Ascending aorta (tissue), 2 donors: ENCODE measurements at regions not wholly inside any gene's neighbourhood (a gene's known extent, or its start where the extent isn't known, plus 50 kb on each side); places are given as distances from the start of the nearest gene placed in this dataset.

Experiments
- DNase-seq, 2 donors: peaks; one replicate each; pipeline ENCODE4 v3.0.0-alpha.2; 2019; ENCODE audit warnings: low spot score in 2 of 2
- H3K27ac ChIP-seq, 2 donors: fragments of 200-600 bp; sonication (generic); one replicate each; pipeline ENCODE4 v1.5.1; 2016 to 2017; ENCODE audit warnings: mild to moderate bottlenecking in 1 of 2
- H3K27me3 ChIP-seq: fragments of 200-600 bp; sonication (generic); one replicate; pipeline ENCODE4 v1.5.1; 2017
- H3K36me3 ChIP-seq, 2 donors: fragments of 200-600 bp; sonication (generic); one replicate each; pipeline ENCODE4 v1.5.1; 2016
- H3K4me1 ChIP-seq, 2 donors: fragments of 200-600 bp; sonication (generic); one replicate each; pipeline ENCODE4 v1.5.1; 2016 to 2017; ENCODE audit warnings: mild to moderate bottlenecking in 1 of 2
- H3K4me3 ChIP-seq, 2 donors: fragments of 200-600 bp; sonication (generic); one replicate each; pipeline ENCODE4 v1.5.1; 2016 to 2017; ENCODE audit warnings: mild to moderate bottlenecking in 1 of 2
- H3K9me3 ChIP-seq, 2 donors: fragments of 200-600 bp; sonication (generic); one replicate each; pipeline ENCODE4 v1.5.1; 2016
- CTCF ChIP-seq, 3 experiments: fragments of 200-600 bp in 2 of 3; fragments of 450-650 bp in 1 of 3; sonication (generic) in 2 of 3; IDR thresholded peaks; one replicate each; pipeline ENCODE4 v1.5.1; 2016 to 2019; ENCODE audit warnings: antibody characterized with exemption in 3 of 3, mild to moderate bottlenecking in 1 of 3, moderate library complexity in 1 of 3
- intact Hi-C: fragments of 100-400 bp; cut with DNase I; formaldehyde crosslinking; loops from one replicate; pipeline ENCODE4 v1.15.1; 2023

DNA sequence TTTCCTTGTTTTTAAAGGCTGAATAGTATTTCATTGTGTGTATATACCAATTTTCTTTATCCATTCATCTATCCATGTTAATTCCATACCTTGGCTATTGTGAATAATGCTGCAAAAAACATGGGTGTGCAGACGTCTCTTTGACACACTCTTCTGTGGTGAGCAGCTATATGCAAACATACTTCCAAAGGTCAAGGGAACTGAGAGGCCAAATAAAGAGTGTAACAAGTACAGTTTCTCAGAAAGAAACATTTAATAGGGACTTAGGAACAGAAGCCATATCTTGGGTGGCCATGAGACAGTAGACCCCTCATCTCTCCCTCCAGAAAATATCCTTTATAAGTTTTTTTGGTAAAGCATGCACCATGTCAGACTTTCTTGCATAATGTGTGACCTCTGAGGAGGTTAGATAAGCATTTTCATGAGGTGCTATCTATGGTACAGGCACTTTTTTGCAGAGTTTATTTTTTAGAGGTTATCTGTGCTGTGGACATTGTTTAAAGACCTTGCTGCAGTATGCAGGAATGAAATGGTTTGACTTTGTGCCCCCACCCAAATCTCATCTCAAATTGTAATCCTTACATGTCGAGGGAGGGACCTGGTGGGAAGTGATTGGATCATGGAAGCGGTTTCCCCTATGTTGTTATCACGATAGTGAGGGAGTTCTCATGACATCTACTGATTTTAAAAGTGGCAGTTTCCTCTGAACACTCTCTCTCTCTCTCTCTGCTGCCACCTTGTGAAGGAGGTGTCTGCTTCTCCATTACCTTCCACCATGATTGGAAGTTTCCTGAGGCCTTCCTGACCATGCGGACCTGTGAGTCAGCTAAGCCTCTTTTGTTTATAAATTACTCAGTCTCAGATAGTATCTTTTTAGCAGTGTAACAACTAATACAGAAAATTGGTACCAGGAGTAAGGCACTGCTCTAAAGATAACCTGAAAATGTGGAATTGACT lies 1202.3 kb downstream of the GALC start:
- DNase-seq: no peak
- Histone ChIP-seq H3K27ac (no peak overlapping the region), H3K9me3 (no peaks in the 10 kb centered on the region), H3K4me1 (no peaks in the 10 kb centered on the region), H3K36me3 (no peaks in the 10 kb centered on the region), H3K4me3 (no peak overlapping the region), H3K27me3 (no peaks in the 10 kb centered on the region)
- no peak for TF ChIP-seq CTCF (IDR thresholded peaks at IDR 0.05)
- intact Hi-C loops: no loop called here

GRCh38 chr14:86788224-86788623 lies 1204.8 kb downstream of the GALC start:
- TF ChIP-seq CTCF (IDR thresholded peaks at IDR 0.05): no peak
- Histone ChIP-seq H3K36me3 (no peaks in the 10 kb centered on the region), H3K4me1 (no peaks in the 10 kb centered on the region), H3K27me3 (no peaks in the 10 kb centered on the region), H3K27ac (no peak overlapping the region), H3K4me3 (no peak overlapping the region), H3K9me3 (no peaks in the 10 kb centered on the region)
- intact Hi-C loops: no loop called here
- DNase-seq: no peak

DNA sequence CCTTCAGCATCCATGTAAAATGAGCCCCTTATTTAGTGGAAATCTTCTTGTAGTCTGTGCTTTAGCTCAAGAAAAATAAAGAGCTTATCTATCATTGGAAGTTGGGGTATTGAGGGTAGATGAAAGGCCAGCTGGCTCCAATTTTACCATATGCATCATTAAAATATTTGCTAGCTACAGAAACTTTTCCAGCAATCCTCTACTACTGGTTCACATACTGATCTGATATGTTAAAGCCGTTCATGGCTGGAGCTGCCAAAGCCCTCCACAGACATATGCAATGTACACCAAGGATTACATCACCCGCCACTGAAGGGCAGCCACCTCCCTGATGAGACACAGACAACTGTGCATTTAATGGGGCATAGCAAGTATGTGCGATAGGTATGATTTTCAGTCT lies 1205.3 kb downstream of the GALC start:
- Histone ChIP-seq H3K27me3 (no peaks in the 10 kb centered on the region), H3K27ac (no peak overlapping the region), H3K4me3 (no peak overlapping the region), H3K36me3 (no peaks in the 10 kb centered on the region), H3K4me1 (no peaks in the 10 kb centered on the region), H3K9me3 (no peaks in the 10 kb centered on the region)
- intact Hi-C loops: no loop called here
- TF ChIP-seq CTCF (IDR thresholded peaks at IDR 0.05): no peak
- DNase-seq: no peak

GRCh38 chr14:86782092-86782580 lies 1210.8 kb downstream of the GALC start:
- no peak for DNase-seq
- intact Hi-C loops: no loop called here
- Histone ChIP-seq H3K9me3 (no peaks in the 10 kb centered on the region), H3K4me3 (no peak overlapping the region), H3K27me3 (no peaks in the 10 kb centered on the region), H3K27ac (no peak overlapping the region), H3K36me3 (no peaks in the 10 kb centered on the region), H3K4me1 (no peaks in the 10 kb centered on the region)
- TF ChIP-seq CTCF (IDR thresholded peaks at IDR 0.05): no peak

DNA sequence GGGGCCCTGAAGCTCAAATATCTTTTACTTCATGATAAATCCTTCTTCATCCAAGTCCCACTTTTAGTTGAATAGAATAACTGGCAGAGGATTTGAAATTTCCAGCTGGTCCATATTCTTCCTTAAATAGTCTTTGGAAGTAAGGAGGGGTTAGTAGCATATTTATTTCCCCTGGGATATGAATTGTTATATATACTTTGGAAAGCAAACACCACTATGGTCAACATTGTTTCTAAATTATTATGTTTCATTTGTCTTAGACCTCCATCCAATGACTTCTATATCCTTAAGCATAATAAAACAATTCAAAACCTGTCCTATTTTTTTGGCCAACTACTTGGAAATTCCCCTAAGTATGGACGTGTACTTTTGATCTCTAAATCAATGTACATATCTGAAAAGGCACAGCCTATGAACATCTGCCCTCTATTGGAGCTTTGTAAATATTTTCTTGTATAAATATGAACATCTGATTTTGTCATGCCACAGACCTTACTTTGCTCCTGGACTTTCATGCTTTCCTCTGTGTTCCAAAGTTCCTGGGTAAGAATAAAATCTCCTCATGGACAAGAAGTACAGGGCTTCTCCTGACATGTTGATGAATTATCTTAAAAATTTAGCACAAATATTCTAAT lies 1212.0 kb downstream of the GALC start:
- Histone ChIP-seq H3K4me1 (no peaks in the 10 kb centered on the region), H3K9me3 (no peaks in the 10 kb centered on the region), H3K36me3 (no peaks in the 10 kb centered on the region), H3K4me3 (no peak overlapping the region), H3K27me3 (no peaks in the 10 kb centered on the region), H3K27ac (no peak overlapping the region)
- DNase-seq: no peak
- TF ChIP-seq CTCF (IDR thresholded peaks at IDR 0.05): no peak
- intact Hi-C loops: no loop called here
